ENCODE measurements at regions not wholly inside any gene's neighbourhood (a gene's known extent, or its start where the extent isn't known, plus 50 kb on each side); places are given as distances from the start of the nearest gene placed in this dataset.
A peak's percentile ranks its signal among the peaks of the same experiment; 100 is the strongest.
"Not testable (repeated sequence)": the region's sequence is repeated elsewhere in the genome, so short reads cannot be mapped to it uniquely, and the experiment has no call there.

- peak; percentile 6 for DNase-seq (ENCODE audit: low spot score)
Measured at GRCh38 chr20:39986173-39986904, 702.7 kb downstream of the MAFB start.

- DNase-seq (ENCODE audit: low spot score), result no peak
Measured at GRCh38 chr20:39985271-39985827, 703.7 kb downstream of the MAFB start.

- no peak for DNase-seq (ENCODE audit: low spot score)
Measured at GRCh38 chr20:39983655-39984054, 705.4 kb downstream of the MAFB start.

GRCh38 chr20:39983183-39983582 lies 705.9 kb downstream of the MAFB start:
- DNase-seq (ENCODE audit: low spot score), result no peak

GRCh38 chr20:39974966-39975501 lies 714.0 kb downstream of the MAFB start:
- no peak for DNase-seq (ENCODE audit: low spot score)

GRCh38 chr20:39968495-39968894 lies 720.5 kb downstream of the MAFB start:
- no peak for DNase-seq (ENCODE audit: low spot score)

GRCh38 chr20:39967806-39968205 lies 721.2 kb downstream of the MAFB start:
- DNase-seq (ENCODE audit: low spot score), result no peak

- no peak for DNase-seq (ENCODE audit: low spot score)
Measured at GRCh38 chr20:39961637-39962244, 727.3 kb downstream of the MAFB start.

GRCh38 chr20:39960522-39961428 lies 728.3 kb downstream of the MAFB start:
- peak; percentile 5 for DNase-seq (ENCODE audit: low spot score)

- not testable (repeated sequence) for DNase-seq (ENCODE audit: low spot score)
Measured at GRCh38 chr20:39957911-39958310, 731.1 kb downstream of the MAFB start.

GRCh38 chr20:39954621-39955020 lies 734.4 kb downstream of the MAFB start:
- no peak for DNase-seq (ENCODE audit: low spot score)

- DNase-seq (ENCODE audit: low spot score), result no peak
Measured at GRCh38 chr20:39946931-39947330, 742.1 kb downstream of the MAFB start.

- no peak for DNase-seq (ENCODE audit: low spot score)
Measured at GRCh38 chr20:39946053-39946810, 742.8 kb downstream of the MAFB start.

GRCh38 chr20:39944861-39945260 lies 744.2 kb downstream of the MAFB start:
- no peak for DNase-seq (ENCODE audit: low spot score)

GRCh38 chr20:39943336-39943735 lies 745.7 kb downstream of the MAFB start:
- DNase-seq (ENCODE audit: low spot score), result no peak

GRCh38 chr20:39941245-39941644 lies 747.8 kb downstream of the MAFB start:
- DNase-seq (ENCODE audit: low spot score), result no peak

- no peak for DNase-seq (ENCODE audit: low spot score)
Measured at GRCh38 chr20:39939241-39939865, 749.7 kb downstream of the MAFB start.

GRCh38 chr20:39936401-39936800 lies 752.6 kb downstream of the MAFB start:
- no peak for DNase-seq (ENCODE audit: low spot score)

GRCh38 chr20:39935901-39936300 lies 753.1 kb downstream of the MAFB start:
- DNase-seq (ENCODE audit: low spot score), result no peak

- no peak for DNase-seq (ENCODE audit: low spot score)
Measured at GRCh38 chr20:39916236-39916765, 772.7 kb downstream of the MAFB start.

GRCh38 chr20:39913274-39913673 lies 775.8 kb downstream of the MAFB start:
- no peak for DNase-seq (ENCODE audit: low spot score)

Measured in globus pallidus (tissue), 1 donor.